Vagina (tissue), 2 donors: ENCODE measurements at regions not wholly inside any gene's neighbourhood (a gene's known extent, or its start where the extent isn't known, plus 50 kb on each side); places are given as distances from the start of the nearest gene placed in this dataset.

Experiments used
- DNase-seq, 2 donors: peaks; one replicate each; pipeline ENCODE4 v3.0.0-alpha.2; 2017; ENCODE audit errors: extremely low spot score in 2 of 2
- H3K27ac ChIP-seq: fragments of 200-600 bp; sonication (generic); one replicate; pipeline ENCODE4 v1.5.1; 2019
- H3K27me3 ChIP-seq: fragments of 200-600 bp; sonication (generic); one replicate; pipeline ENCODE4 v1.5.1; 2019
- H3K36me3 ChIP-seq, 2 donors: fragments of 200-600 bp; sonication (generic); one replicate each; pipeline ENCODE4 v1.5.1; 2017 to 2019
- H3K4me1 ChIP-seq: fragments of 200-600 bp; sonication (generic); one replicate; pipeline ENCODE4 v1.5.1; 2019
- H3K4me3 ChIP-seq, 2 donors: fragments of 200-600 bp; sonication (generic); 1 replicate in 1 of 2; 2 replicates in 1 of 2; pipeline ENCODE4 v1.5.1; 2016 to 2019
- H3K9me3 ChIP-seq: fragments of 200-600 bp; sonication (generic); one replicate; pipeline ENCODE4 v1.5.1; 2019
- CTCF ChIP-seq, 3 experiments: fragments of 450-650 bp in 2 of 3; fragments of 200-600 bp in 1 of 3; sonication (generic) in 1 of 3; IDR thresholded peaks; one replicate each; pipeline ENCODE4 v1.5.1; 2017 to 2019; ENCODE audit warnings: antibody characterized with exemption in 3 of 3, mild to moderate bottlenecking in 2 of 3, moderate library complexity in 2 of 3
- POLR2A ChIP-seq, 2 donors: fragments of 450-650 bp; IDR thresholded peaks; one replicate each; pipeline ENCODE4 v1.6.1; 2017; ENCODE audit warnings: antibody characterized with exemption in 2 of 2, mild to moderate bottlenecking in 2 of 2, moderate library complexity in 2 of 2
- POLR2AphosphoS5 ChIP-seq, 2 donors: sonication (generic); formaldehyde crosslinking; IDR thresholded peaks; one replicate each; pipeline ENCODE4 v1.9.0; 2017; ENCODE audit warnings: antibody characterized with exemption in 2 of 2, mild to moderate bottlenecking in 2 of 2, low read depth in 1 of 2; ENCODE audit not compliant: insufficient read depth in 1 of 2
- intact Hi-C: fragments of 100-400 bp; cut with DNase I; formaldehyde crosslinking; loops from one replicate; pipeline ENCODE4 v1.15.1; 2023

- no peaks in the 10 kb centered on the region for H3K27me3 ChIP-seq
- H3K9me3 ChIP-seq = no peaks in the 10 kb centered on the region
- intact Hi-C loops = no loop called here
- peaks cover 28% of the 10 kb centered on the region for H3K4me1 ChIP-seq
- no peak for DNase-seq
- TF ChIP-seq CTCF (IDR thresholded peaks at IDR 0.05) (no peak), POLR2A (IDR thresholded peaks at IDR 0.05) (no peak), POLR2AphosphoS5 (IDR thresholded peaks at IDR 0.05; ENCODE audit: insufficient read depth in 1 of 2, low read depth in 1 of 2) (no peak)
- no peaks in the 10 kb centered on the region for H3K36me3 ChIP-seq
- no peak overlapping the region for H3K4me3 ChIP-seq
- H3K27ac ChIP-seq = peak overlapping the region; percentile 83
Measured at GRCh38 chr6:170045981-170046667, 244.8 kb downstream of the DLL1 start.

GRCh38 chr6:170045563-170045960 lies 245.3 kb downstream of the DLL1 start:
- DNase-seq = no peak
- no peak for TF ChIP-seq POLR2AphosphoS5 (IDR thresholded peaks at IDR 0.05; ENCODE audit: insufficient read depth in 1 of 2, low read depth in 1 of 2)
- TF ChIP-seq POLR2A (IDR thresholded peaks at IDR 0.05) = no peak
- Histone ChIP-seq H3K9me3 (no peaks in the 10 kb centered on the region), H3K27ac (peak overlapping the region; percentile 83), H3K27me3 (no peaks in the 10 kb centered on the region), H3K36me3 (no peaks in the 10 kb centered on the region), H3K4me1 (peaks cover 22% of the 10 kb centered on the region), H3K4me3 (no peak overlapping the region)
- intact Hi-C loops = no loop called here

GRCh38 chr6:170044836-170045562 lies 245.9 kb downstream of the DLL1 start:
- Histone ChIP-seq H3K9me3 (no peaks in the 10 kb centered on the region), H3K4me1 (peaks cover 16% of the 10 kb centered on the region), H3K27ac (no peak overlapping the region), H3K4me3 (no peak overlapping the region), H3K36me3 (no peaks in the 10 kb centered on the region), H3K27me3 (no peaks in the 10 kb centered on the region)
- intact Hi-C loops = no loop called here
- no peak for TF ChIP-seq POLR2A (IDR thresholded peaks at IDR 0.05)
- no peak for TF ChIP-seq POLR2AphosphoS5 (IDR thresholded peaks at IDR 0.05; ENCODE audit: insufficient read depth in 1 of 2, low read depth in 1 of 2)
- no peak for TF ChIP-seq CTCF (IDR thresholded peaks at IDR 0.05)
- DNase-seq = no peak

- no peaks in the 10 kb centered on the region for H3K27me3 ChIP-seq
- DNase-seq = no peak
- no peak overlapping the region for H3K4me3 ChIP-seq
- H3K27ac ChIP-seq = no peak overlapping the region
- no peaks in the 10 kb centered on the region for H3K36me3 ChIP-seq
- H3K4me1 ChIP-seq = peaks cover 14% of the 10 kb centered on the region
- H3K9me3 ChIP-seq = no peaks in the 10 kb centered on the region
- TF ChIP-seq POLR2AphosphoS5 (IDR thresholded peaks at IDR 0.05; ENCODE audit: insufficient read depth in 1 of 2, low read depth in 1 of 2) (no peak), CTCF (IDR thresholded peaks at IDR 0.05) (no peak), POLR2A (IDR thresholded peaks at IDR 0.05) (no peak)
- intact Hi-C loops = no loop called here
Measured at GRCh38 chr6:170043881-170044790, 246.7 kb downstream of the DLL1 start.

- Histone ChIP-seq H3K36me3 (no peaks in the 10 kb centered on the region), H3K27me3 (no peaks in the 10 kb centered on the region), H3K27ac (no peak overlapping the region), H3K4me3 (no peak overlapping the region), H3K9me3 (no peaks in the 10 kb centered on the region), H3K4me1 (peaks cover 14% of the 10 kb centered on the region)
- DNase-seq = no peak
- no peak for TF ChIP-seq POLR2AphosphoS5 (IDR thresholded peaks at IDR 0.05; ENCODE audit: insufficient read depth in 1 of 2, low read depth in 1 of 2)
- TF ChIP-seq POLR2A (IDR thresholded peaks at IDR 0.05) = no peak
- no peak for TF ChIP-seq CTCF (IDR thresholded peaks at IDR 0.05)
- intact Hi-C loops = no loop called here
Measured at GRCh38 chr6:170043150-170043819, 247.6 kb downstream of the DLL1 start.
